H1 (cell line): ENCODE measurements at regions not wholly inside any gene's neighbourhood (a gene's known extent, or its start where the extent isn't known, plus 50 kb on each side); places are given as distances from the start of the nearest gene placed in this dataset.

ENCODE experiments used
- CTCF ChIA-PET: fragments of 300-600 bp; sonication (Branson Sonifier 250); formaldehyde crosslinking; loops from one replicate; lab custom pipeline; 2021; ENCODE audit not compliant: partially characterized antibody; lab: Charles Lee
- POLR2A ChIA-PET: fragments of 300-600 bp; sonication (Branson Sonifier 250); formaldehyde crosslinking; loops from one replicate; lab custom pipeline; 2021; ENCODE audit warnings: inconsistent platforms; ENCODE audit not compliant: partially characterized antibody; lab: Charles Lee
- DNase-seq, 2 experiments: peaks; one replicate each; pipeline versions ENCODE4 v3.0.0 to v3.0.0-alpha.2; 2010 to 2022; ENCODE audit warnings: low spot score in 2 of 2, low read depth in 1 of 2, mixed read lengths in 1 of 2
- FAIRE-seq: peaks from 2 replicates; lab custom pipeline; 2011; peaks lifted over from hg19 to GRCh38; lab: Jason Lieb, UNC
- H2AFZ ChIP-seq: 2 replicates; pipeline ENCODE4 v1.8.1; 2012; ENCODE audit warnings: low read length, inconsistent platforms
- H2AK5ac ChIP-seq: 2 replicates; pipeline ENCODE4 v1.6.1; 2013; ENCODE audit warnings: low read depth, low read length
- H2BK120ac ChIP-seq: replicated peaks from 2 replicates; pipeline ENCODE3; 2013; ENCODE audit warnings: low read depth, low read length, inconsistent platforms
- H2BK12ac ChIP-seq: 2 replicates; pipeline ENCODE4 v1.6.1; 2013; ENCODE audit warnings: low read depth, low read length
- H2BK15ac ChIP-seq: 2 replicates; pipeline ENCODE4 v1.6.1; 2013; ENCODE audit warnings: low read length
- H2BK20ac ChIP-seq: 2 replicates; pipeline ENCODE4 v1.6.1; 2013; ENCODE audit warnings: low read length
- H2BK5ac ChIP-seq: 2 replicates; pipeline ENCODE4 v1.6.1; 2013; ENCODE audit warnings: low read depth, low read length
- H3K14ac ChIP-seq: 2 replicates; pipeline ENCODE4 v1.6.1; 2013; ENCODE audit warnings: inconsistent platforms; ENCODE audit not compliant: insufficient read length
- H3K18ac ChIP-seq: 2 replicates; pipeline ENCODE4 v1.6.1; 2013; ENCODE audit warnings: low read length; ENCODE audit errors: extremely low read depth
- H3K23ac ChIP-seq: 2 replicates; pipeline ENCODE4 v1.6.1; 2013; ENCODE audit warnings: inconsistent platforms; ENCODE audit not compliant: insufficient read length
- H3K23me2 ChIP-seq: 2 replicates; pipeline ENCODE4 v1.6.1; 2013; ENCODE audit warnings: low read depth, low read length
- H3K27ac ChIP-seq: 2 replicates; pipeline ENCODE4 v1.6.1; 2011; ENCODE audit warnings: low read depth, low read length, inconsistent platforms
- H3K27me3 ChIP-seq, 4 experiments: replicated peaks in 1 of 4; 1 replicate in 1 of 4; 2 replicates in 3 of 4; pipeline versions ENCODE4 v1.6.1 to v1.8.1; 2011 to 2013; ENCODE audit warnings: low read length in 3 of 4, mild to moderate bottlenecking in 3 of 4, inconsistent platforms in 2 of 4, mixed read lengths in 2 of 4, moderate library complexity in 1 of 4; ENCODE audit not compliant: control insufficient read depth in 3 of 4, insufficient read depth in 3 of 4; ENCODE audit errors: extremely low read depth in 1 of 4
- H3K36me3 ChIP-seq, 4 experiments: 2 replicates each; pipeline versions ENCODE4 v1.6.1 to v1.8.1; 2011 to 2013; ENCODE audit warnings: mild to moderate bottlenecking in 4 of 4, low read length in 3 of 4, moderate library complexity in 2 of 4, control low read depth in 1 of 4, inconsistent platforms in 1 of 4; ENCODE audit not compliant: insufficient read depth in 4 of 4, control insufficient read depth in 2 of 4
- H3K4ac ChIP-seq: replicated peaks from 2 replicates; pipeline ENCODE3; 2013; ENCODE audit warnings: low read length, low read depth, mixed read lengths, inconsistent platforms; ENCODE audit not compliant: insufficient read length
- H3K4me1 ChIP-seq, 4 experiments: replicated peaks in 1 of 4; 1 replicate in 1 of 4; 2 replicates in 3 of 4; pipeline versions ENCODE4 v1.6.1 to v1.8.1; 2011 to 2013; ENCODE audit warnings: low read length in 3 of 4, inconsistent platforms in 2 of 4, mixed read lengths in 1 of 4; ENCODE audit not compliant: insufficient read depth in 4 of 4, control insufficient read depth in 3 of 4
- H3K4me2 ChIP-seq, 2 experiments: 2 replicates each; pipeline versions ENCODE4 v1.6.1 to v1.8.1; 2011 to 2013; ENCODE audit warnings: low read depth in 2 of 2, low read length in 2 of 2, control low read depth in 1 of 2, inconsistent platforms in 1 of 2, mild to moderate bottlenecking in 1 of 2; ENCODE audit not compliant: insufficient read depth in 1 of 2
- H3K4me3 ChIP-seq, 4 experiments: fragments of 200-600, 300-600 bp in 1 of 4; sonication (generic), shearing (Covaris generic), sonication (Bioruptor Twin) in 1 of 4; 2 replicates each; pipeline versions ENCODE4 v1.5.1 to v1.8.1; 2011 to 2016; ENCODE audit warnings: low read length in 4 of 4, low read depth in 3 of 4, control low read depth in 2 of 4, inconsistent platforms in 2 of 4, mild to moderate bottlenecking in 2 of 4, mixed read lengths in 1 of 4, moderate library complexity in 1 of 4; ENCODE audit not compliant: insufficient read depth in 2 of 4; ENCODE audit errors: extremely low read depth in 1 of 4
- H3K56ac ChIP-seq: replicated peaks from 2 replicates; pipeline ENCODE3; 2013; ENCODE audit warnings: low read depth, mild to moderate bottlenecking, mixed read lengths, low read length, inconsistent platforms; ENCODE audit not compliant: insufficient read length
- H3K79me1 ChIP-seq: 2 replicates; pipeline ENCODE4 v1.6.1; 2013; ENCODE audit warnings: low read depth, low read length, control low read depth
- H3K79me2 ChIP-seq, 2 experiments: 2 replicates each; pipeline versions ENCODE4 v1.6.1 to v1.8.1; 2012 to 2013; ENCODE audit warnings: low read length in 2 of 2, mild to moderate bottlenecking in 2 of 2, inconsistent platforms in 1 of 2; ENCODE audit not compliant: insufficient read depth in 2 of 2, control insufficient read depth in 1 of 2
- H3K9ac ChIP-seq, 4 experiments: replicated peaks in 1 of 4; 1 replicate in 1 of 4; 2 replicates in 3 of 4; pipeline versions ENCODE4 v1.6.1 to v1.8.1; 2011 to 2013; ENCODE audit warnings: low read depth in 3 of 4, low read length in 3 of 4, control low read depth in 2 of 4, mild to moderate bottlenecking in 2 of 4, moderate library complexity in 2 of 4, inconsistent platforms in 1 of 4; ENCODE audit errors: extremely low read depth in 1 of 4
- H3K9me3 ChIP-seq, 2 experiments: 2 replicates each; pipeline versions ENCODE4 v1.6.1 to v1.8.1; 2012 to 2013; ENCODE audit warnings: mild to moderate bottlenecking in 2 of 2, moderate library complexity in 2 of 2, control low read depth in 1 of 2, inconsistent platforms in 1 of 2, low read depth in 1 of 2, low read length in 1 of 2, mixed read lengths in 1 of 2; ENCODE audit not compliant: insufficient read depth in 2 of 2
- H4K20me1 ChIP-seq, 2 experiments: replicated peaks in 1 of 2; 2 replicates each; pipeline versions ENCODE3 to v1.8.1; 2011 to 2013; ENCODE audit warnings: inconsistent platforms in 2 of 2, low read length in 2 of 2, mild to moderate bottlenecking in 1 of 2; ENCODE audit not compliant: insufficient read depth in 2 of 2, control insufficient read depth in 1 of 2
- H4K5ac ChIP-seq: 2 replicates; pipeline ENCODE4 v1.6.1; 2013; ENCODE audit warnings: low read length, low read depth, mixed read lengths, inconsistent platforms; ENCODE audit not compliant: insufficient read length
- H4K8ac ChIP-seq: 2 replicates; pipeline ENCODE4 v1.8.0; 2013; ENCODE audit warnings: mild to moderate bottlenecking, moderate library complexity, low read length, inconsistent platforms; ENCODE audit not compliant: insufficient read depth; ENCODE audit errors: extremely low read depth
- H4K91ac ChIP-seq: replicated peaks from 2 replicates; pipeline ENCODE3; 2013; ENCODE audit warnings: low read length, mixed read lengths, inconsistent platforms; ENCODE audit not compliant: insufficient read length
- ASH2L ChIP-seq: fragments of 200-600, 300-600 bp; sonication (generic); IDR thresholded peaks from one replicate; pipeline ENCODE4 v1.7.1; 2017; ENCODE audit warnings: low read length
- BCL11A ChIP-seq, 2 experiments: IDR thresholded peaks; one replicate each; pipeline ENCODE4 v1.6.1; 2011; ENCODE audit warnings: low read depth in 2 of 2, low read length in 2 of 2, mild to moderate bottlenecking in 2 of 2
- EGR1 ChIP-seq: IDR thresholded peaks from 2 replicates; pipeline ENCODE4 v1.6.1; 2011; ENCODE audit warnings: low read depth, low read length, borderline replicate concordance
- RFX5 ChIP-seq: IDR thresholded peaks from 2 replicates; pipeline ENCODE4 v1.6.1; 2011; ENCODE audit warnings: low read depth, low read length, improper control_type of control experiment, borderline replicate concordance
- RNF2 ChIP-seq: fragments of 200-900, 300-1000 bp; sonication (generic); IDR thresholded peaks from 2 replicates; pipeline ENCODE4 v1.7.1; 2016; ENCODE audit warnings: borderline replicate concordance, low read depth, mild to moderate bottlenecking, antibody characterized with exemption, low read length; ENCODE audit not compliant: poor library complexity, severe bottlenecking; ENCODE audit errors: missing control alignments
- RXRA ChIP-seq: IDR thresholded peaks from 2 replicates; pipeline ENCODE4 v1.6.1; 2011; ENCODE audit warnings: low read depth, mild to moderate bottlenecking, low read length, moderate library complexity; ENCODE audit not compliant: insufficient read depth
- SAP30 ChIP-seq: fragments of 300-600 bp; sonication (generic); IDR thresholded peaks from 2 replicates; pipeline ENCODE4 v1.7.1; 2012; ENCODE audit warnings: low read length, moderate library complexity, mild to moderate bottlenecking, inconsistent platforms; ENCODE audit not compliant: insufficient read depth, insufficient replicate concordance
- SP1 ChIP-seq: IDR thresholded peaks from 2 replicates; pipeline ENCODE4 v1.6.1; 2011; ENCODE audit warnings: low read depth, low read length
- SP2 ChIP-seq: IDR thresholded peaks from 2 replicates; pipeline ENCODE4 v1.6.1; 2012; ENCODE audit warnings: mild to moderate bottlenecking, low read length, inconsistent platforms
- SUZ12 ChIP-seq: fragments of 200-600 bp; sonication (generic); IDR thresholded peaks from 2 replicates; pipeline ENCODE4 v1.6.1; 2012; ENCODE audit warnings: mild to moderate bottlenecking, inconsistent platforms, low read length, moderate library complexity, mixed read lengths
- TBP ChIP-seq: IDR thresholded peaks from 2 replicates; pipeline ENCODE4 v1.6.1; 2011; ENCODE audit warnings: low read depth, low read length, improper control_type of control experiment
- WGBS, 2 experiments: shearing (Covaris generic) in 1 of 2; methylation state at CpG; one replicate each; pipeline versions ENCODE4 v1.1.6 to v1.1.7; 2013 to 2015; ENCODE audit warnings: low lambda C conversion rate in 2 of 2, mixed read lengths in 2 of 2, inconsistent platforms in 1 of 2, low coverage in 1 of 2, missing lambda C conversion rate in 1 of 2; ENCODE audit not compliant: insufficient replicate concordance in 2 of 2, insufficient coverage in 1 of 2, insufficient read length in 1 of 2; ENCODE audit errors: extremely low coverage in 1 of 2, missing lambda C conversion rate in 1 of 2; 5-methylcytosine and 5-hydroxymethylcytosine counted together
- TF ChIP-seq, protein P1 (sequence below): IDR thresholded peaks from 2 replicates; pipeline ENCODE4 v1.6.1; 2011; ENCODE audit warnings: low read length, improper control_type of control experiment

DNA sequence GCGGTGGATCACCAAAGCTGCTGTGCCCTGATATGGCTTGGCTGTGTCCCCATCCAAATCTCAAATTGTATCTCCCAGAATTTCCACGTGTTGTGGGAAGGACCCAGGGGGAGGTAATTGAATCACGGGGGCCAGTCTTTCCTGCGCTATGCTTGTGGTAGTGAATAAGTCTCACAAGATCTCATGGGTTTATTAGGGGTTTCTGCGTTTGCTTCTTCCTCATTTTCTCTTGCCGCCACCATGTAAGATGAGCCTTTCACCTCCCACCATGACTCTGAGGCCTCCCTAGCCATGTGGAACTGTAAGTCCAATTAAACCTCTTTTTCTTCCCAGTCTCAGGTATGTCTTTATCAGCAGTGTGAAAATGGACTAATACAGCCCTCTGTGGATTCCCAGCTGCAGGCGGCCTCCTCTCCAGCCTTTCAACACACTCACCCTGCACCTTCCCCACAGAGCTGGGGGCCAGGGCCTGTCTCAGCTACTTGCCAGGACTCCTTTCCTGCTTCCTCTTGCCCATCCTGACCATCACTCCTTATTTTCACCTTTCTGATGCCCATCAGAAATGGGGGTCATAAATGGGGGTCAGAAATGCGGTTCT, 57.2 kb upstream of the TOMM7 start:
- ChIA-PET CTCF (interaction anchor here (1.4 kb wide), 1 partner anchor 19 kb away, joined by 7 read pairs; no protein-coding TSS in a partner anchor), POLR2A (interaction anchor here (11.9 kb wide), 1 partner anchor 16 kb away, joined by 125 read pairs; no protein-coding TSS in a partner anchor)
- H3K79me2 ChIP-seq = no peaks in the 10 kb centered on the region
- H2AK5ac ChIP-seq = no peak overlapping the region
- 64% methylated on average over 8 of the region's 8 CpGs; no CpG with 5 or more reads in 1 of the 2 experiments for WGBS, 2 experiments
- no peak overlapping the region for H3K9ac ChIP-seq
- no peak overlapping the region for H2BK120ac ChIP-seq
- no peaks in the 10 kb centered on the region for H3K9me3 ChIP-seq
- no peaks in the 10 kb centered on the region for H3K79me1 ChIP-seq
- H3K4me1 ChIP-seq = 0 out of 7 replicates have a peak, but pooled peaks cover 0 to 2% (median 0%) of the 10 kb centered on the region in 4 experiments
- no peaks in the 10 kb centered on the region for H4K20me1 ChIP-seq
- no peak overlapping the region for H3K18ac ChIP-seq
- H2BK15ac ChIP-seq = no peak overlapping the region
- no peak overlapping the region for H4K5ac ChIP-seq
- no peak overlapping the region for H3K56ac ChIP-seq
- no peak overlapping the region for H3K23ac ChIP-seq
- no peaks in the 10 kb centered on the region for H3K23me2 ChIP-seq
- H2BK5ac ChIP-seq = no peak overlapping the region
- H2BK12ac ChIP-seq = no peak overlapping the region
- no peaks in the 10 kb centered on the region for H3K36me3 ChIP-seq
- H4K91ac ChIP-seq = no peak overlapping the region
- H3K4me3 ChIP-seq = no peak overlapping the region
- DNase-seq (no peak), FAIRE-seq (no peak)
- no peak overlapping the region for H2BK20ac ChIP-seq
- no peak overlapping the region for H3K4me2 ChIP-seq
- no peak overlapping the region for H3K4ac ChIP-seq
- 0 out of 2 replicates have a peak overlapping the region, but pooled peaks have one; percentile 79 for H2AFZ ChIP-seq
- no peak overlapping the region for H3K14ac ChIP-seq
- no peak overlapping the region for H3K27ac ChIP-seq
- H4K8ac ChIP-seq = no peak overlapping the region
- H3K27me3 ChIP-seq = no peaks in the 10 kb centered on the region
- TF ChIP-seq TBP = no peak
- no peak for TF ChIP-seq RFX5
- TF ChIP-seq, protein P1, sequence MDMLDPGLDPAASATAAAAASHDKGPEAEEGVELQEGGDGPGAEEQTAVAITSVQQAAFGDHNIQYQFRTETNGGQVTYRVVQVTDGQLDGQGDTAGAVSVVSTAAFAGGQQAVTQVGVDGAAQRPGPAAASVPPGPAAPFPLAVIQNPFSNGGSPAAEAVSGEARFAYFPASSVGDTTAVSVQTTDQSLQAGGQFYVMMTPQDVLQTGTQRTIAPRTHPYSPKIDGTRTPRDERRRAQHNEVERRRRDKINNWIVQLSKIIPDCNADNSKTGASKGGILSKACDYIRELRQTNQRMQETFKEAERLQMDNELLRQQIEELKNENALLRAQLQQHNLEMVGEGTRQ = no peak
- TF ChIP-seq SUZ12 = no peak
- TF ChIP-seq ASH2L = no peak
- TF ChIP-seq EGR1 = no peak
- no peak for TF ChIP-seq SAP30
- TF ChIP-seq RXRA = no peak
- no peak for TF ChIP-seq SP1
- TF ChIP-seq RNF2 = no peak
- no peak for TF ChIP-seq SP2
- TF ChIP-seq BCL11A (IDR thresholded peaks at IDR 0.05; ENCODE audit: low read depth in 2 of 2, low read length in 2 of 2) = no peak
